Neural cell (in vitro differentiated cells): ENCODE measurements at regions not wholly inside any gene's neighbourhood (a gene's known extent, or its start where the extent isn't known, plus 50 kb on each side); places are given as distances from the start of the nearest gene placed in this dataset.

Experiments
- H2AFZ ChIP-seq: fragments of 200-600, 300-800 bp; sonication (generic), shearing (Covaris generic); 2 replicates; pipeline ENCODE4 v1.6.0; 2014; ENCODE audit warnings: low read depth, mild to moderate bottlenecking, antibody characterized with exemption, low read length, moderate library complexity
- H3F3A ChIP-seq: fragments of 200-600 bp; shearing (Covaris generic); 2 replicates; pipeline ENCODE4 v1.6.1; 2016; ENCODE audit warnings: mild to moderate bottlenecking, moderate library complexity, mixed read lengths, antibody characterized with exemption, low read length; ENCODE audit not compliant: insufficient read depth, poor library complexity, severe bottlenecking
- H3K27ac ChIP-seq: fragments of 200-600, 300-800 bp; sonication (generic), shearing (Covaris generic); 2 replicates; pipeline ENCODE4 v1.5.1; 2014; ENCODE audit warnings: mild to moderate bottlenecking, low read length, moderate library complexity
- H3K27me3 ChIP-seq: fragments of 300-800, 200-600 bp; sonication (generic), shearing (Covaris generic); 2 replicates; pipeline ENCODE4 v1.6.0; 2014; ENCODE audit warnings: mild to moderate bottlenecking, low read depth, low read length, moderate library complexity; ENCODE audit not compliant: insufficient read depth
- H3K36me3 ChIP-seq: fragments of 300-800, 200-600 bp; sonication (generic), shearing (Covaris generic); 2 replicates; pipeline ENCODE4 v1.5.1; 2014; ENCODE audit warnings: mild to moderate bottlenecking, antibody characterized with exemption, low read length, moderate library complexity; ENCODE audit not compliant: insufficient read depth
- H3K4me2 ChIP-seq: fragments of 300-800, 200-600 bp; sonication (generic), shearing (Covaris generic); 2 replicates; pipeline ENCODE4 v1.6.0; 2014; ENCODE audit warnings: mild to moderate bottlenecking, low read length
- H3K4me3 ChIP-seq: fragments of 300-800, 200-600 bp; sonication (generic), shearing (Covaris generic); 2 replicates; pipeline ENCODE4 v1.5.1; 2014; ENCODE audit warnings: mild to moderate bottlenecking, low read length, moderate library complexity
- H3K79me2 ChIP-seq: fragments of 200-600 bp; shearing (Covaris generic); replicated peaks from 2 replicates; pipeline ENCODE4 v1.6.0; 2014; ENCODE audit warnings: mild to moderate bottlenecking, low read length, moderate library complexity; ENCODE audit not compliant: insufficient read depth
- H3K9ac ChIP-seq: fragments of 300-800, 200-600 bp; sonication (generic), shearing (Covaris generic); 2 replicates; pipeline ENCODE4 v1.6.1; 2016; ENCODE audit warnings: mild to moderate bottlenecking, low read length, mixed read lengths
- H3K9me2 ChIP-seq: fragments of 200-600 bp; shearing (Covaris generic); 2 replicates; pipeline ENCODE4 v1.6.1; 2016; ENCODE audit warnings: mild to moderate bottlenecking, low read length, mixed read lengths; ENCODE audit not compliant: insufficient read depth
- H3K9me3 ChIP-seq: fragments of 200-600, 300-800 bp; sonication (generic), shearing (Covaris generic); 2 replicates; pipeline ENCODE4 v1.6.1; 2016; ENCODE audit warnings: mild to moderate bottlenecking, mixed run types, low read length, moderate library complexity, mixed read lengths
- H4K20me1 ChIP-seq: fragments of 200-600 bp; shearing (Covaris generic); 2 replicates; pipeline ENCODE4 v1.6.1; 2016; ENCODE audit warnings: mild to moderate bottlenecking, mixed run types; ENCODE audit not compliant: insufficient read depth
- CTCF ChIP-seq: fragments of 450-650 bp; IDR thresholded peaks from 2 replicates; pipeline ENCODE4 v1.5.1; 2014; ENCODE audit warnings: antibody characterized with exemption, mild to moderate bottlenecking, moderate library complexity; ENCODE audit not compliant: poor library complexity, severe bottlenecking
- EZH2 ChIP-seq: fragments of 200-600, 300-800 bp; shearing (Covaris generic), sonication (generic); IDR thresholded peaks from 2 replicates; pipeline ENCODE4 v1.6.1; 2014; ENCODE audit warnings: antibody characterized with exemption, low read length, borderline replicate concordance, mild to moderate bottlenecking; ENCODE audit not compliant: insufficient read depth, poor library complexity, severe bottlenecking
- MXI1 ChIP-seq: fragments of 450-650 bp; conservative IDR thresholded peaks from 2 replicates; pipeline ENCODE4 v1.6.1; 2014; ENCODE audit warnings: antibody characterized with exemption, mild to moderate bottlenecking; ENCODE audit not compliant: poor library complexity, severe bottlenecking
- RAD21 ChIP-seq: fragments of 450-650 bp; conservative IDR thresholded peaks from 2 replicates; pipeline ENCODE4 v1.6.1; 2014; ENCODE audit warnings: antibody characterized with exemption, mild to moderate bottlenecking, moderate library complexity
- REST ChIP-seq: IDR thresholded peaks from 2 replicates; pipeline ENCODE4 v1.6.1; 2012; ENCODE audit warnings: borderline replicate concordance
- SMC3 ChIP-seq: fragments of 450-650 bp; conservative IDR thresholded peaks from 2 replicates; pipeline ENCODE4 v1.6.1; 2014; ENCODE audit warnings: antibody characterized with exemption, mild to moderate bottlenecking, moderate library complexity; ENCODE audit not compliant: poor library complexity
- TAF1 ChIP-seq: IDR thresholded peaks from 2 replicates; pipeline ENCODE4 v1.6.1; 2012; ENCODE audit warnings: low read depth

DNA sequence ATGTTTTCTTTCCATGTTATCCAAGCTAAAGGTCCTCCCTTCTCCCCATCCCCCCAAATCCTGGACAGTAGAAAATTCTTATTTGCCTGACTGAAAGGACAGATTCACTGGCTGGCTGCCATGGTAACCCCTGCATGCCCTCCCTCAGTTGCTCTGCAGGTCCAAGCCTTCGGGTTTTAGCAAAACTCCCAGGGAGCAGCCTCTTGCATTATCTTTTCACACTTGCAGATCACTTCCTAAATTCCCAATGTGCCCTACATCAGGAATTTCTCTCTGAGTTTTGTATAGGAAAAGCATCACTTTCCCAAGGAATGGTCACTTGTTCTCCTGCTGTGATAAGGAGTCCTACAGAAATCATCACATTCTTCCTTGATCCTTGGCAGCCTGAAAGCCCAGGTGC lies 75.0 kb upstream of the TENM4 start (continued):
- no peak for TF ChIP-seq EZH2
- TF ChIP-seq TAF1 = no peak

- no peak overlapping the region for H3K4me2 ChIP-seq
- H3K9me3 ChIP-seq = no peaks in the 10 kb centered on the region
- H3K79me2 ChIP-seq = no peaks in the 10 kb centered on the region
- no peaks in the 10 kb centered on the region for H3K27me3 ChIP-seq
- no peaks in the 10 kb centered on the region for H3K36me3 ChIP-seq
- H3K27ac ChIP-seq = no peak overlapping the region
- H3K9ac ChIP-seq = no peak overlapping the region
- H4K20me1 ChIP-seq = no peaks in the 10 kb centered on the region
- H3F3A ChIP-seq = no peaks in the 10 kb centered on the region
- H2AFZ ChIP-seq = no peak overlapping the region
- H3K4me3 ChIP-seq = no peak overlapping the region
- no peaks in the 10 kb centered on the region for H3K9me2 ChIP-seq
- TF ChIP-seq REST = no peak
- no peak for TF ChIP-seq RAD21
- TF ChIP-seq SMC3 = no peak
- TF ChIP-seq CTCF = no peak
- TF ChIP-seq EZH2 = no peak
Measured at GRCh38 chr11:79514695-79515094, 73.9 kb upstream of the TENM4 start.

DNA sequence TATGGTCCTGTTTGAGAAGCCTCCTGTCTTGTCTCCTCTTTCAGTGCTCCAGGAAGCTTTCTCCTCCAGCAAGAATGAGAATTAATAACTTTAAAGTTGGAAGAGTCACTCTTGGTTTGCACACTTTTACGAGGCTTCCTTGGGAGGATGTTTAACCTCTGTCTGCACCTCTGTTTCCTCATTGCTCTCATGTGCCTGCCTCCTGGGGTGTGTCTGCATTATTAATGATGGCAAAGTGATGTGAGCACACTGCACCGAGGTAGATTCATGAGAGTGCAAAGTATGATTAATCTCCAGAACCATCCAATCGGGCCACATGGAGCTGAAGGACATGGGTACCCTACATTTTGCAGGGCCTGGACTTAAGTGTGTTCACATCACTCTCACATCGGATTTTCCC lies 73.5 kb upstream of the TENM4 start:
- Histone ChIP-seq H3K27me3 (no peaks in the 10 kb centered on the region), H3K9ac (no peak overlapping the region), H3K9me2 (no peaks in the 10 kb centered on the region), H3K27ac (no peak overlapping the region), H2AFZ (no peak overlapping the region), H3K36me3 (no peaks in the 10 kb centered on the region), H3K4me2 (no peak overlapping the region), H3F3A (no peaks in the 10 kb centered on the region), H4K20me1 (no peaks in the 10 kb centered on the region), H3K79me2 (no peaks in the 10 kb centered on the region), H3K9me3 (no peaks in the 10 kb centered on the region), H3K4me3 (no peak overlapping the region)
- TF ChIP-seq EZH2 (no peak), RAD21 (no peak), MXI1 (no peak), CTCF (no peak)
